ENCODE measurements at regions not wholly inside any gene's neighbourhood (a gene's known extent, or its start where the extent isn't known, plus 50 kb on each side); places are given as distances from the start of the nearest gene placed in this dataset.

DNA sequence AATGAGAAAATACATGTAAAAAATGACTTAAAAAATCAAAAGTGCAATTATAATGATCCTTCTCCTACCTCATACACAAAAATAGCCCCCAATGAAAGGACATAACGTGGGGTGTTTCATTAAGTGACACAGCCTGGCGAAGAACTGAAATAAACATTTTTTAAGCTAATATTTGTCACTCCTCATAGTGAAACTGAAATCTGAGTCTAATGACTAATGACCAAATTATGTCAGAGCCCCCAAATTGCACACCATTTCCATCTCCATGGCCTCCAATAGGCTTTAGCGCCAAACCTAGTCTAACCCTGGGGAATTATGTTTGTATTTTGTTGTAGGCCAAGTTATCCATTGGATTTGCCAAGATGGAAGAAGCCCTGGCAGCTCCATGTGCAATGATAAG lies 119.1 kb downstream of the WT1 start:
- TF ChIP-seq GABPA (IDR thresholded peaks at IDR 0.05; ENCODE audit: low read depth) (no peak), POLR2AphosphoS5 (IDR thresholded peaks at IDR 0.05; ENCODE audit: low read depth) (no peak), SPI1 (IDR thresholded peaks at IDR 0.05; ENCODE audit: borderline replicate concordance, low read depth) (no peak)
- TF ChIP-seq, protein P1, sequence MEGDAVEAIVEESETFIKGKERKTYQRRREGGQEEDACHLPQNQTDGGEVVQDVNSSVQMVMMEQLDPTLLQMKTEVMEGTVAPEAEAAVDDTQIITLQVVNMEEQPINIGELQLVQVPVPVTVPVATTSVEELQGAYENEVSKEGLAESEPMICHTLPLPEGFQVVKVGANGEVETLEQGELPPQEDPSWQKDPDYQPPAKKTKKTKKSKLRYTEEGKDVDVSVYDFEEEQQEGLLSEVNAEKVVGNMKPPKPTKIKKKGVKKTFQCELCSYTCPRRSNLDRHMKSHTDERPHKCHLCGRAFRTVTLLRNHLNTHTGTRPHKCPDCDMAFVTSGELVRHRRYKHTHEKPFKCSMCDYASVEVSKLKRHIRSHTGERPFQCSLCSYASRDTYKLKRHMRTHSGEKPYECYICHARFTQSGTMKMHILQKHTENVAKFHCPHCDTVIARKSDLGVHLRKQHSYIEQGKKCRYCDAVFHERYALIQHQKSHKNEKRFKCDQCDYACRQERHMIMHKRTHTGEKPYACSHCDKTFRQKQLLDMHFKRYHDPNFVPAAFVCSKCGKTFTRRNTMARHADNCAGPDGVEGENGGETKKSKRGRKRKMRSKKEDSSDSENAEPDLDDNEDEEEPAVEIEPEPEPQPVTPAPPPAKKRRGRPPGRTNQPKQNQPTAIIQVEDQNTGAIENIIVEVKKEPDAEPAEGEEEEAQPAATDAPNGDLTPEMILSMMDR (IDR thresholded peaks at IDR 0.05; ENCODE audit: insufficient read depth, low read length), result no peak
- TF ChIP-seq, protein P2, sequence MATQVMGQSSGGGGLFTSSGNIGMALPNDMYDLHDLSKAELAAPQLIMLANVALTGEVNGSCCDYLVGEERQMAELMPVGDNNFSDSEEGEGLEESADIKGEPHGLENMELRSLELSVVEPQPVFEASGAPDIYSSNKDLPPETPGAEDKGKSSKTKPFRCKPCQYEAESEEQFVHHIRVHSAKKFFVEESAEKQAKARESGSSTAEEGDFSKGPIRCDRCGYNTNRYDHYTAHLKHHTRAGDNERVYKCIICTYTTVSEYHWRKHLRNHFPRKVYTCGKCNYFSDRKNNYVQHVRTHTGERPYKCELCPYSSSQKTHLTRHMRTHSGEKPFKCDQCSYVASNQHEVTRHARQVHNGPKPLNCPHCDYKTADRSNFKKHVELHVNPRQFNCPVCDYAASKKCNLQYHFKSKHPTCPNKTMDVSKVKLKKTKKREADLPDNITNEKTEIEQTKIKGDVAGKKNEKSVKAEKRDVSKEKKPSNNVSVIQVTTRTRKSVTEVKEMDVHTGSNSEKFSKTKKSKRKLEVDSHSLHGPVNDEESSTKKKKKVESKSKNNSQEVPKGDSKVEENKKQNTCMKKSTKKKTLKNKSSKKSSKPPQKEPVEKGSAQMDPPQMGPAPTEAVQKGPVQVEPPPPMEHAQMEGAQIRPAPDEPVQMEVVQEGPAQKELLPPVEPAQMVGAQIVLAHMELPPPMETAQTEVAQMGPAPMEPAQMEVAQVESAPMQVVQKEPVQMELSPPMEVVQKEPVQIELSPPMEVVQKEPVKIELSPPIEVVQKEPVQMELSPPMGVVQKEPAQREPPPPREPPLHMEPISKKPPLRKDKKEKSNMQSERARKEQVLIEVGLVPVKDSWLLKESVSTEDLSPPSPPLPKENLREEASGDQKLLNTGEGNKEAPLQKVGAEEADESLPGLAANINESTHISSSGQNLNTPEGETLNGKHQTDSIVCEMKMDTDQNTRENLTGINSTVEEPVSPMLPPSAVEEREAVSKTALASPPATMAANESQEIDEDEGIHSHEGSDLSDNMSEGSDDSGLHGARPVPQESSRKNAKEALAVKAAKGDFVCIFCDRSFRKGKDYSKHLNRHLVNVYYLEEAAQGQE (IDR thresholded peaks at IDR 0.05; ENCODE audit: insufficient replicate concordance, low read depth), result no peak
